Testis (tissue), 2 donors: ENCODE measurements at regions not wholly inside any gene's neighbourhood (a gene's known extent, or its start where the extent isn't known, plus 50 kb on each side); places are given as distances from the start of the nearest gene placed in this dataset.

ENCODE experiments used
- DNase-seq: peaks from one replicate; pipeline ENCODE4 v3.0.0-alpha.2; 2019
- H3K27ac ChIP-seq, 2 donors: fragments of 200-600 bp; sonication (generic); one replicate each; pipeline ENCODE4 v1.5.1; 2019
- H3K27me3 ChIP-seq: fragments of 200-600 bp; sonication (generic); one replicate; pipeline ENCODE4 v1.5.1; 2019
- H3K36me3 ChIP-seq: fragments of 200-600 bp; sonication (generic); one replicate; pipeline ENCODE4 v1.5.1; 2017; ENCODE audit warnings: low read depth; ENCODE audit errors: missing control alignments
- H3K4me1 ChIP-seq: fragments of 200-600 bp; sonication (generic); one replicate; pipeline ENCODE4 v1.5.1; 2019
- H3K4me3 ChIP-seq, 2 donors: fragments of 200-600 bp; sonication (generic); one replicate each; pipeline ENCODE4 v1.5.1; 2017 to 2019
- H3K9me3 ChIP-seq: fragments of 200-600 bp; sonication (generic); one replicate; pipeline ENCODE4 v1.5.1; 2017
- CTCF ChIP-seq, 3 experiments: fragments of 450-650 bp in 2 of 3; fragments of 200-600 bp in 1 of 3; sonication (generic) in 1 of 3; IDR thresholded peaks; one replicate each; pipeline ENCODE4 v1.5.1; 2016 to 2019; ENCODE audit warnings: antibody characterized with exemption in 3 of 3, mild to moderate bottlenecking in 2 of 3, moderate library complexity in 1 of 3
- POLR2A ChIP-seq: fragments of 450-650 bp; IDR thresholded peaks from one replicate; pipeline ENCODE4 v1.6.1; 2017; ENCODE audit warnings: antibody characterized with exemption, mild to moderate bottlenecking, moderate library complexity
- WGBS, 2 donors: methylation state at CpG; one replicate each; pipeline ENCODE4 v1.1.5; 2018; 5-methylcytosine and 5-hydroxymethylcytosine counted together
- intact Hi-C: fragments of 100-400 bp; cut with DNase I; formaldehyde crosslinking; loops from one replicate; pipeline ENCODE4 v1.15.1; 2023; ENCODE audit warnings: low total_unique reads

- intact Hi-C loops: no loop called here
- no peaks in the 10 kb centered on the region for H3K4me1 ChIP-seq
- H3K36me3 ChIP-seq: no peaks in the 10 kb centered on the region
- no peaks in the 10 kb centered on the region for H3K27me3 ChIP-seq
- no peak overlapping the region for H3K27ac ChIP-seq
- TF ChIP-seq CTCF (IDR thresholded peaks at IDR 0.05): no peak
- no peak for TF ChIP-seq POLR2A
- no peak for DNase-seq
- WGBS, 2 donors: 86 to 92% methylated on average over 3 of the region's 3 CpGs
- H3K9me3 ChIP-seq: no peaks in the 10 kb centered on the region
- no peak overlapping the region for H3K4me3 ChIP-seq
These were observed 773.4 kb upstream of the SLITRK1 start for GRCh38 chr13:84655677-84656076.

GRCh38 chr13:84654654-84655275 lies 772.5 kb upstream of the SLITRK1 start:
- Histone ChIP-seq H3K36me3 (no peaks in the 10 kb centered on the region), H3K27me3 (no peaks in the 10 kb centered on the region), H3K4me1 (no peaks in the 10 kb centered on the region), H3K27ac (no peak overlapping the region), H3K9me3 (no peaks in the 10 kb centered on the region), H3K4me3 (no peak overlapping the region)
- intact Hi-C loops: no loop called here
- 70 to 74% methylated on average over 5 of the region's 5 CpGs for WGBS, 2 donors
- TF ChIP-seq CTCF (IDR thresholded peaks at IDR 0.05) (no peak), POLR2A (no peak)
- no peak for DNase-seq

GRCh38 chr13:84653915-84654534 lies 771.8 kb upstream of the SLITRK1 start:
- Histone ChIP-seq H3K4me1 (no peaks in the 10 kb centered on the region), H3K36me3 (no peaks in the 10 kb centered on the region), H3K27ac (no peak overlapping the region), H3K9me3 (no peaks in the 10 kb centered on the region), H3K27me3 (no peaks in the 10 kb centered on the region), H3K4me3 (no peak overlapping the region)
- intact Hi-C loops: no loop called here
- TF ChIP-seq POLR2A (no peak), CTCF (IDR thresholded peaks at IDR 0.05) (no peak)
- no peak for DNase-seq
- 83 to 92% methylated on average over 3 of the region's 3 CpGs for WGBS, 2 donors

GRCh38 chr13:84651705-84652104 lies 769.4 kb upstream of the SLITRK1 start:
- H3K4me1 ChIP-seq: no peaks in the 10 kb centered on the region
- no peak for DNase-seq
- H3K4me3 ChIP-seq: no peak overlapping the region
- no peaks in the 10 kb centered on the region for H3K27me3 ChIP-seq
- 76 to 91% methylated on average over 3 of the region's 3 CpGs for WGBS, 2 donors
- no peaks in the 10 kb centered on the region for H3K9me3 ChIP-seq
- H3K27ac ChIP-seq: no peak overlapping the region
- no peaks in the 10 kb centered on the region for H3K36me3 ChIP-seq
- TF ChIP-seq POLR2A: no peak
- TF ChIP-seq CTCF (IDR thresholded peaks at IDR 0.05): no peak
- intact Hi-C loops: no loop called here

- TF ChIP-seq POLR2A: no peak
- TF ChIP-seq CTCF (IDR thresholded peaks at IDR 0.05): no peak
- H3K4me1 ChIP-seq: no peaks in the 10 kb centered on the region
- H3K36me3 ChIP-seq: no peaks in the 10 kb centered on the region
- no peak overlapping the region for H3K4me3 ChIP-seq
- DNase-seq: no peak
- no peaks in the 10 kb centered on the region for H3K9me3 ChIP-seq
- no peak overlapping the region for H3K27ac ChIP-seq
- intact Hi-C loops: no loop called here
- 85 to 89% methylated on average over 5 of the region's 5 CpGs for WGBS, 2 donors
- H3K27me3 ChIP-seq: no peaks in the 10 kb centered on the region
These were observed 769.0 kb upstream of the SLITRK1 start for GRCh38 chr13:84651288-84651687.
